Activated CD8-positive, alpha-beta memory T cell treated with anti-CD3 and anti-CD28 coated beads, Interleukin-2, amount 50 U/mL, for 1 hour (primary cell): ENCODE measurements at regions not wholly inside any gene's neighbourhood (a gene's known extent, or its start where the extent isn't known, plus 50 kb on each side); places are given as distances from the start of the nearest gene placed in this dataset.

Experiments
- DNase-seq: peaks from one replicate; pipeline ENCODE4 v3.0.0-alpha.2; 2020; ENCODE audit errors: extremely low read depth

- DNase-seq: no peak
Observed at GRCh38 chr9:118751077-118751847, 618.0 kb downstream of the BRINP1 start.

- no peak for DNase-seq
Observed at GRCh38 chr9:118751848-118752223, 617.4 kb downstream of the BRINP1 start.

- no peak for DNase-seq
Observed at GRCh38 chr9:118761016-118761790, 608.0 kb downstream of the BRINP1 start.

GRCh38 chr9:118767571-118767970, 601.7 kb downstream of the BRINP1 start:
- no peak for DNase-seq

- no peak for DNase-seq
Observed at GRCh38 chr9:118782790-118783463, 586.3 kb downstream of the BRINP1 start.

GRCh38 chr9:118784033-118784432, 585.2 kb downstream of the BRINP1 start:
- DNase-seq: no peak

- DNase-seq: no peak
Observed at GRCh38 chr9:118785456-118785855, 583.8 kb downstream of the BRINP1 start.

GRCh38 chr9:118786877-118787276, 582.4 kb downstream of the BRINP1 start:
- no peak for DNase-seq

GRCh38 chr9:118809160-118809625, 560.0 kb downstream of the BRINP1 start:
- no peak for DNase-seq

GRCh38 chr9:118829334-118829733, 539.9 kb downstream of the BRINP1 start:
- DNase-seq: no peak

GRCh38 chr9:118832371-118832770, 536.9 kb downstream of the BRINP1 start:
- DNase-seq: no peak

GRCh38 chr9:118836891-118837290, 532.3 kb downstream of the BRINP1 start:
- no peak for DNase-seq

GRCh38 chr9:118871531-118871930, 497.7 kb downstream of the BRINP1 start:
- no peak for DNase-seq

- DNase-seq: no peak
Observed at GRCh38 chr9:118882684-118883083, 486.6 kb downstream of the BRINP1 start.

GRCh38 chr9:118883411-118883810, 485.8 kb downstream of the BRINP1 start:
- DNase-seq: no peak

GRCh38 chr9:118891213-118891612, 478.0 kb downstream of the BRINP1 start:
- no peak for DNase-seq

GRCh38 chr9:118896324-118897000, 472.8 kb downstream of the BRINP1 start:
- no peak for DNase-seq

GRCh38 chr9:118918180-118918579, 451.1 kb downstream of the BRINP1 start:
- DNase-seq: no peak

GRCh38 chr9:118928722-118929121, 440.5 kb downstream of the BRINP1 start:
- DNase-seq: no peak

- DNase-seq: no peak
Observed at GRCh38 chr9:118929287-118929686, 439.9 kb downstream of the BRINP1 start.

- DNase-seq: no peak
Observed at GRCh38 chr9:118931941-118932340, 437.3 kb downstream of the BRINP1 start.

- no peak for DNase-seq
Observed at GRCh38 chr9:118938581-118938980, 430.7 kb downstream of the BRINP1 start.
